ENCODE measurements at regions not wholly inside any gene's neighbourhood (a gene's known extent, or its start where the extent isn't known, plus 50 kb on each side); places are given as distances from the start of the nearest gene placed in this dataset.

DNA sequence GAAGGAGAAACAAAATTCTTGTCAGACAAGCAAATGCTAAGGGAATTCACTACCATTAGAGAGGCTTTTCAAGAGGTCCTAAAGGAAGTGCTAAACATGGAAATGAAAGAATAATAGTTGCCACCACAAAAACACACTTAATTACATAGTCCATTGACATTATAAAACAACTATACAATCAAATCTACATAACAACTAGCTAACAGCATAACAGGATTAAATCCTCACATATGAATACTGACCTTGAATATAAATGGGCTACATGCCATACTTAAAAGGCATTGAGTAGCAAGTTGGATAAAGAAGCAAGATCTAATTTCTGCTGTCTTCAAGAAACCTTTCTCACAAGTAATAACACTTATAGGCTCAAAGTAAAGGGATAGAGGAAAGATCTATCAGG, 811.5 kb upstream of the CITED2 start:
- Histone ChIP-seq H3K9ac (ENCODE audit: insufficient read depth in 1 of 2, low read depth in 2 of 2, low read length in 2 of 2) (no peak overlapping the region), H3K79me2 (ENCODE audit: control insufficient read depth, insufficient read depth, low read length) (no peaks in the 10 kb centered on the region; the same call in 2 of the 3 replicates), H3K4me3 (no peak overlapping the region), H3K9me3 (replicated peaks; ENCODE audit: control insufficient read depth, insufficient read depth, low read depth, low read length) (peaks cover 24% of the 10 kb centered on the region), H3K9me1 (ENCODE audit: control insufficient read depth, insufficient read depth, low read length) (no peaks in the 10 kb centered on the region), H3K4me2 (ENCODE audit: insufficient read depth, low read length) (no peak overlapping the region), H3K36me3 (ENCODE audit: control insufficient read depth, insufficient read depth, low read length) (peaks cover 5% of the 10 kb centered on the region; the same call in 1 of the 3 replicates), H4K20me1 (replicated peaks; ENCODE audit: control insufficient read depth, insufficient read depth, low read length) (no peaks in the 10 kb centered on the region), H3K27ac (ENCODE audit: extremely low read depth, low read depth, low read length) (no peak overlapping the region), H2AFZ (ENCODE audit: low read depth, low read length) (no peak overlapping the region), H3K4me1 (replicated peaks in 1 of 2; ENCODE audit: control insufficient read depth in 2 of 2, insufficient read depth in 2 of 2, low read length in 2 of 2) (no peaks in the 10 kb centered on the region), H3K27me3 (ENCODE audit: control insufficient read depth in 2 of 2, insufficient read depth in 2 of 2, low read length in 2 of 2) (no peaks in the 10 kb centered on the region)
- FAIRE-seq = no peak
- in situ Hi-C loops (cut with MboI) (no loop called here), intact Hi-C loops (cut with micrococcal nuclease) (no loop called here)
- BruUV-seq (replicated peaks) = no TSS peak
- ATAC-seq = no peak
- CTCF ChIA-PET (ENCODE audit: low intra/inter-chr PET ratio) = no interaction called here
- no peak for DNase-seq (ENCODE audit: extremely low read depth in 1 of 4, low spot score in 3 of 4)
- POLR2A ChIA-PET = no interaction called here
- TF ChIP-seq POLR2A (conservative IDR thresholded peaks at IDR 0.05) (no peak), XRCC5 (IDR thresholded peaks at IDR 0.05; ENCODE audit: low read depth, low read length) (no peak), EGR1 (conservative IDR thresholded peaks at IDR 0.05) (no peak), NR1H2 (CRISPR knock-in tag; IDR thresholded peaks at IDR 0.05) (no peak), MECOM (CRISPR knock-in tag; IDR thresholded peaks at IDR 0.05) (no peak)

DNA sequence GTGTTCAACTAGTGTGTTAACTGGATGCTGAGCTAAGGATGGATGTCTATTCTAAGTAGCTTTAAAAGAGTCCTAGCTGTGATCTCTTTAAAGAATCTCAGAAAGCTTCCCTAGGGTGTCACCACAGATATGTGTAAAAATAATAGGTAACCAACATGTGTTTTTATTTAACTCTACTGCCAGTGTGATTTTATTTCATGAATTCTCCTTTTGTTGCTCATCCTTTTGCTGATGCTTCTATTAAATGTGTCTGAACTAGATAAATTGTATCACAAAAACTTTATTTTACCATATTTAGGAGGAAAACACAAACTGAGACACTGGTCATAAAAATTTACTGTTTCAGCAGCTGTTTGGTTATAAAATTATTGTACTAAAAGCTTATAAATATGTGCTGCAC, 809.4 kb upstream of the CITED2 start:
- ChIA-PET CTCF (ENCODE audit: low intra/inter-chr PET ratio) (no interaction called here), POLR2A (no interaction called here)
- Histone ChIP-seq H3K27ac (ENCODE audit: extremely low read depth, low read depth, low read length) (no peak overlapping the region), H3K36me3 (ENCODE audit: control insufficient read depth, insufficient read depth, low read length) (peaks cover 10% of the 10 kb centered on the region; the same call in 1 of the 3 replicates), H4K20me1 (replicated peaks; ENCODE audit: control insufficient read depth, insufficient read depth, low read length) (no peaks in the 10 kb centered on the region), H3K9ac (ENCODE audit: insufficient read depth in 1 of 2, low read depth in 2 of 2, low read length in 2 of 2) (no peak overlapping the region), H3K4me1 (replicated peaks in 1 of 2; ENCODE audit: control insufficient read depth in 2 of 2, insufficient read depth in 2 of 2, low read length in 2 of 2) (no peaks in the 10 kb centered on the region), H3K4me2 (ENCODE audit: insufficient read depth, low read length) (no peak overlapping the region), H3K79me2 (ENCODE audit: control insufficient read depth, insufficient read depth, low read length) (no peaks in the 10 kb centered on the region; the same call in 1 of the 3 replicates), H3K9me1 (ENCODE audit: control insufficient read depth, insufficient read depth, low read length) (no peaks in the 10 kb centered on the region), H3K4me3 (no peak overlapping the region), H2AFZ (ENCODE audit: low read depth, low read length) (no peak overlapping the region), H3K9me3 (replicated peaks; ENCODE audit: control insufficient read depth, insufficient read depth, low read depth, low read length) (peaks cover 24% of the 10 kb centered on the region), H3K27me3 (ENCODE audit: control insufficient read depth in 2 of 2, insufficient read depth in 2 of 2, low read length in 2 of 2) (no peaks in the 10 kb centered on the region)
- in situ Hi-C loops (cut with MboI) (no loop called here), intact Hi-C loops (cut with micrococcal nuclease) (no loop called here)
- FAIRE-seq (no peak), DNase-seq (ENCODE audit: extremely low read depth in 1 of 4, low spot score in 3 of 4) (no peak), ATAC-seq (no peak)
- BruUV-seq (replicated peaks) = no TSS peak
- no peak for TF ChIP-seq ZNF655 (CRISPR knock-in tag; IDR thresholded peaks at IDR 0.05)
- TF ChIP-seq ZNF23 (CRISPR knock-in tag; IDR thresholded peaks at IDR 0.05) = no peak
- TF ChIP-seq, protein P1, sequence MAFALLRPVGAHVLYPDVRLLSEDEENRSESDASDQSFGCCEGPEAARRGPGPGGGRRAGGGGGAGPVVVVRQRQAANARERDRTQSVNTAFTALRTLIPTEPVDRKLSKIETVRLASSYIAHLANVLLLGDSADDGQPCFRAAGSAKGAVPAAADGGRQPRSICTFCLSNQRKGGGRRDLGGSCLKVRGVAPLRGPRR (CRISPR knock-in tag; IDR thresholded peaks at IDR 0.05) = no peak
- no peak for TF ChIP-seq MCM7 (IDR thresholded peaks at IDR 0.05)
- TF ChIP-seq CREBBP (IDR thresholded peaks at IDR 0.05; ENCODE audit: low read depth, low read length) = no peak
- TF ChIP-seq RBM15 (IDR thresholded peaks at IDR 0.05; ENCODE audit: insufficient read depth, low read length) = no peak
- no peak for TF ChIP-seq FUS (optimal IDR thresholded peaks at IDR 0.05; ENCODE audit: low read depth, low read length)
- no peak for TF ChIP-seq HEY1 (CRISPR knock-in tag; IDR thresholded peaks at IDR 0.05; ENCODE audit: borderline replicate concordance)
- no peak for TF ChIP-seq ZNF165 (CRISPR knock-in tag; IDR thresholded peaks at IDR 0.05; ENCODE audit: borderline replicate concordance)
- TF ChIP-seq ZNF830 (CRISPR knock-in tag; IDR thresholded peaks at IDR 0.05) = no peak

Data from K562 (cell line).